Bronchial epithelial cell (primary cell): ENCODE measurements at regions not wholly inside any gene's neighbourhood (a gene's known extent, or its start where the extent isn't known, plus 50 kb on each side); places are given as distances from the start of the nearest gene placed in this dataset.

Source experiments
- DNase-seq: peaks from one replicate; pipeline ENCODE4 v3.0.0-alpha.2; 2010; ENCODE audit warnings: low read depth
- FAIRE-seq: peaks from 2 replicates; lab custom pipeline; 2011; peaks lifted over from hg19 to GRCh38; lab: Jason Lieb, UNC
- H3K27me3 ChIP-seq: 2 replicates; pipeline ENCODE4 v1.5.1; 2011; ENCODE audit warnings: low read length; ENCODE audit not compliant: control insufficient read depth, insufficient read depth
- H3K36me3 ChIP-seq: 2 replicates; pipeline ENCODE4 v1.5.1; 2011; ENCODE audit warnings: low read length; ENCODE audit not compliant: control insufficient read depth, insufficient read depth
- H3K4me3 ChIP-seq: 2 replicates; pipeline ENCODE4 v1.5.1; 2011; ENCODE audit warnings: mild to moderate bottlenecking, low read depth, low read length, control low read depth
- CTCF ChIP-seq: IDR thresholded peaks from 2 replicates; pipeline ENCODE4 v1.5.1; 2011; ENCODE audit warnings: mild to moderate bottlenecking, moderate library complexity, low read length, control low read depth, inconsistent platforms; ENCODE audit not compliant: insufficient read depth, severe bottlenecking

- FAIRE-seq: no peak
- Histone ChIP-seq H3K27me3 (no peaks in the 10 kb centered on the region), H3K4me3 (no peak overlapping the region), H3K36me3 (no peaks in the 10 kb centered on the region)
- no peak for DNase-seq
- TF ChIP-seq CTCF: no peak
These were observed 416.6 kb downstream of the ZSWIM6 start for GRCh38 chr5:61748651-61749050.

- Histone ChIP-seq H3K4me3 (no peak overlapping the region), H3K27me3 (no peaks in the 10 kb centered on the region), H3K36me3 (no peaks in the 10 kb centered on the region)
- no peak for TF ChIP-seq CTCF
- FAIRE-seq (no peak), DNase-seq (peak; percentile 4)
These were observed 420.5 kb downstream of the ZSWIM6 start for GRCh38 chr5:61752588-61752987.

- H3K4me3 ChIP-seq: no peak overlapping the region
- TF ChIP-seq CTCF: no peak
- no peak for FAIRE-seq
- no peaks in the 10 kb centered on the region for H3K27me3 ChIP-seq
- no peaks in the 10 kb centered on the region for H3K36me3 ChIP-seq
- DNase-seq: no peak
These were observed 422.7 kb downstream of the ZSWIM6 start for GRCh38 chr5:61754792-61755191.

DNA sequence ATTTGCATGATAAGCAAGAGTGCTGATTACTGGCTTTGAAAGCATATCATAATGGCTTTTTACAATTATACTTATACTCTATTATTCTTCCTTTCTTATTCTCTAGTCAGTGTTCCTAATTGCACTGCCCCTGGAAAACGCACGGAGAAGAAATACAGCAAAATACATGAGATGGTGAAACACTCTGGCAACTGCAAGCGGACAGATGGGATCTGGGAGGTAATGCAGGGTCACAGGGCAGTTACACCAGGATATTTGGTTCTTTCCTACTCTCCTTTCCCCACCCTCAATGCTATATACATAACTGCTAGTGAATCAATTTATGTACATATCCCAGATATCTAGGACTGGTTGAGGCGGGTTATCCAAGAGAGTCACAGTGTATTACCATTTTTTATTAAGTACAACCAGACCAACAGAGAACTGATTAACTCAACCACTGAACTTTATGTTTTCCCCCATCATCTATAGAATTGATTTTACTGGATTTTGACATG lies 423.7 kb downstream of the ZSWIM6 start:
- no peak for DNase-seq
- Histone ChIP-seq H3K36me3 (no peaks in the 10 kb centered on the region), H3K4me3 (no peak overlapping the region), H3K27me3 (no peaks in the 10 kb centered on the region)
- no peak for TF ChIP-seq CTCF
- no peak for FAIRE-seq

- FAIRE-seq (no peak), DNase-seq (no peak)
- H3K27me3 ChIP-seq: no peaks in the 10 kb centered on the region
- H3K36me3 ChIP-seq: no peaks in the 10 kb centered on the region
- TF ChIP-seq CTCF: no peak
- no peak overlapping the region for H3K4me3 ChIP-seq
These were observed 426.7 kb downstream of the ZSWIM6 start for GRCh38 chr5:61758711-61759110.

DNA sequence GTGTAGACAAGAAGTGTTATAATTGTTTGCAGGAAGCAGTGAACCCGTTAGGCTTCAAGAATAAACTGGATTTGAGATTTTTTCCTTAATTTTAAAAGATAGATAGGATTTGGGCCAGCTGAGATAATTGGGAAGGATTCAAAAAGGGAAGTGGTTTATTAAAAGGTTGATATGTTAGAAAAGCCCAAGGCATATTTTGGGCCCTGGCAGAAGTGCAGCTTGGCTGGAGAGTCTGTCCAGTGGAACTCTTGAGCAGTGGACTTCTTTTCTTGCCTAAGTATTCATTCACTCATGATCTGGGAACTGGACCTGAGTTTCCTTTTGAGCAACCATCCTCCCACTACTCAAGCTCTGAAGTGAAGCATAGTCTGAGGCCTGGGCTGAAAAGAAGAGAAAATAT lies 433.4 kb downstream of the ZSWIM6 start:
- no peak for TF ChIP-seq CTCF

More for the DNA sequence above, 433.4 kb downstream of the ZSWIM6 start:
- DNase-seq (no peak), FAIRE-seq (no peak)
- Histone ChIP-seq H3K36me3 (no peaks in the 10 kb centered on the region), H3K27me3 (no peaks in the 10 kb centered on the region), H3K4me3 (no peak overlapping the region)
